Breast epithelium (tissue), 4 donors: ENCODE measurements at regions not wholly inside any gene's neighbourhood (a gene's known extent, or its start where the extent isn't known, plus 50 kb on each side); places are given as distances from the start of the nearest gene placed in this dataset.
A peak's percentile ranks its signal among the peaks of the same experiment; 100 is the strongest.

Source experiments
- DNase-seq, 2 donors: peaks; one replicate each; pipeline ENCODE4 v3.0.0-alpha.2; 2019; ENCODE audit warnings: low spot score in 2 of 2
- H3K27ac ChIP-seq, 2 donors: fragments of 200-600 bp; sonication (generic) in 1 of 2; one replicate each; pipeline ENCODE4 v1.5.1; 2016 to 2019; ENCODE audit warnings: mild to moderate bottlenecking in 1 of 2
- H3K27me3 ChIP-seq, 2 donors: fragments of 200-600 bp; sonication (generic) in 1 of 2; one replicate each; pipeline versions ENCODE4 v1.5.1 to v1.6.0; 2017 to 2019; ENCODE audit warnings: control low read depth in 1 of 2, mild to moderate bottlenecking in 1 of 2
- H3K36me3 ChIP-seq: fragments of 200-600 bp; one replicate; pipeline ENCODE4 v1.5.1; 2019
- H3K4me1 ChIP-seq, 2 donors: fragments of 200-600 bp; sonication (generic); one replicate each; pipeline ENCODE4 v1.5.1; 2016 to 2019; ENCODE audit warnings: control low read depth in 1 of 2
- H3K4me3 ChIP-seq, 3 donors: fragments of 200-600 bp; sonication (generic); 1 replicate in 2 of 3; 2 replicates in 1 of 3; pipeline ENCODE4 v1.5.1; 2016 to 2019; ENCODE audit warnings: mild to moderate bottlenecking in 3 of 3, moderate library complexity in 2 of 3
- H3K9me3 ChIP-seq, 2 donors: fragments of 200-600 bp; sonication (generic) in 1 of 2; one replicate each; pipeline ENCODE4 v1.5.1; 2016 to 2019; ENCODE audit warnings: control low read depth in 1 of 2
- POLR2A ChIP-seq: fragments of 450-650 bp; IDR thresholded peaks from one replicate; pipeline ENCODE4 v1.6.1; 2016; ENCODE audit warnings: antibody characterized with exemption, mild to moderate bottlenecking, moderate library complexity
- POLR2AphosphoS5 ChIP-seq, 3 donors: sonication (generic); formaldehyde crosslinking; IDR thresholded peaks; one replicate each; pipeline ENCODE4 v1.6.1; 2017; ENCODE audit warnings: antibody characterized with exemption in 3 of 3
- intact Hi-C: fragments of 100-400 bp; cut with DNase I; formaldehyde crosslinking; loops from one replicate; pipeline ENCODE4 v1.15.1; 2023; ENCODE audit warnings: low total_unique reads
- TF ChIP-seq, protein P1 (sequence below), 3 donors: fragments of 450-650 bp; IDR thresholded peaks; one replicate each; pipeline ENCODE4 v1.5.1; 2016 to 2017; ENCODE audit warnings: antibody characterized with exemption in 3 of 3, mild to moderate bottlenecking in 3 of 3, moderate library complexity in 3 of 3

DNA sequence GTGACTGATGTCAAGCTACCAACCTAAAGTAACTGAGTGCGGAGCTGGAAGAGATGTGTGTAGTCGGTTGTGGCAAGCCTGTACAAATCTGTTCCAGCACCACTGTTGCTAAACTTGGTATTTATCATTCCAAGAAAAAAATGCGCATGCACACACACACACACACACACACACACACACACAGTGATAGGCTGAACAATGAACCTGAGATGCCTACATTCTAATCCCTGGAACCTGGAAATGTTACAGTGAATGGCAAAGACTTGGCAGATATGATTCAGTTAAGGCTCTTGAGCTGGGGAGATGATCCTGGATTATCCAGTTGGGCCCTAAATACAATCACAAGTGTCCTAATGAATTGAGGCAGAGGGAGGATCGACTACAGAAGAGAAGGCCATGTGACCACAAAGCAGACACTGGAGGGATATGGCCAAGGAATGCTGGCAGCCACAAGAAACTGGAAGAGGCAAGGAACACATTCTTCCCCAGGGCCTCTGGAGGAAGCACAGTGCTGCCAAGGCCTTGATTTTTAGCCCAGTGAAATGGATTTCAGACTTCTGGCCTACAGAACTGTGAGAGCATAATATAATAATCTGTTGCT is 49.7 kb upstream of the LHFPL2 start:
- peak in 1 of 2 donors; percentile 54 for DNase-seq
- no peak overlapping the region for H3K4me3 ChIP-seq
- no peaks in the 10 kb centered on the region for H3K36me3 ChIP-seq
- intact Hi-C loops, result no loop called here
- peak overlapping the region; percentile 68 to 76 for H3K27ac ChIP-seq
- peaks cover 0 to 5% of the 10 kb centered on the region in 2 donors for H3K4me1 ChIP-seq
- H3K9me3 ChIP-seq, result peaks cover 0 to 4% of the 10 kb centered on the region in 2 donors
- TF ChIP-seq, protein P1, sequence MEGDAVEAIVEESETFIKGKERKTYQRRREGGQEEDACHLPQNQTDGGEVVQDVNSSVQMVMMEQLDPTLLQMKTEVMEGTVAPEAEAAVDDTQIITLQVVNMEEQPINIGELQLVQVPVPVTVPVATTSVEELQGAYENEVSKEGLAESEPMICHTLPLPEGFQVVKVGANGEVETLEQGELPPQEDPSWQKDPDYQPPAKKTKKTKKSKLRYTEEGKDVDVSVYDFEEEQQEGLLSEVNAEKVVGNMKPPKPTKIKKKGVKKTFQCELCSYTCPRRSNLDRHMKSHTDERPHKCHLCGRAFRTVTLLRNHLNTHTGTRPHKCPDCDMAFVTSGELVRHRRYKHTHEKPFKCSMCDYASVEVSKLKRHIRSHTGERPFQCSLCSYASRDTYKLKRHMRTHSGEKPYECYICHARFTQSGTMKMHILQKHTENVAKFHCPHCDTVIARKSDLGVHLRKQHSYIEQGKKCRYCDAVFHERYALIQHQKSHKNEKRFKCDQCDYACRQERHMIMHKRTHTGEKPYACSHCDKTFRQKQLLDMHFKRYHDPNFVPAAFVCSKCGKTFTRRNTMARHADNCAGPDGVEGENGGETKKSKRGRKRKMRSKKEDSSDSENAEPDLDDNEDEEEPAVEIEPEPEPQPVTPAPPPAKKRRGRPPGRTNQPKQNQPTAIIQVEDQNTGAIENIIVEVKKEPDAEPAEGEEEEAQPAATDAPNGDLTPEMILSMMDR (IDR thresholded peaks at IDR 0.05), result no peak
- TF ChIP-seq POLR2A (no peak), POLR2AphosphoS5 (IDR thresholded peaks at IDR 0.05) (peak in 2 of 3 donors; percentile 17 to 69)
- no peaks in the 10 kb centered on the region for H3K27me3 ChIP-seq
